Gastrocnemius medialis (tissue), 4 donors: ENCODE measurements at regions not wholly inside any gene's neighbourhood (a gene's known extent, or its start where the extent isn't known, plus 50 kb on each side); places are given as distances from the start of the nearest gene placed in this dataset.

Source experiments
- CTCF ChIP-seq, 5 experiments: fragments of 450-650 bp in 3 of 5; fragments of 200-600 bp in 2 of 5; sonication (generic) in 2 of 5; IDR thresholded peaks in 4 of 5; conservative IDR thresholded peaks in 1 of 5; 1 replicate in 4 of 5; 2 replicates in 1 of 5; pipeline ENCODE4 v1.5.1; 2016 to 2019; ENCODE audit warnings: antibody characterized with exemption in 5 of 5, mild to moderate bottlenecking in 3 of 5, moderate library complexity in 3 of 5
- POLR2A ChIP-seq, 2 donors: fragments of 450-650 bp; IDR thresholded peaks; one replicate each; pipeline ENCODE4 v1.6.1; 2017; ENCODE audit warnings: antibody characterized with exemption in 2 of 2, mild to moderate bottlenecking in 2 of 2, moderate library complexity in 2 of 2

- TF ChIP-seq CTCF (IDR thresholded peaks at IDR 0.05 in 4 of 5, conservative IDR thresholded peaks at IDR 0.05 in 1 of 5) (no peak), POLR2A (IDR thresholded peaks at IDR 0.05) (no peak)
These were observed 51.5 kb upstream of the CTAGE1 start for GRCh38 chr18:22469061-22469734.
